ENCODE measurements at regions not wholly inside any gene's neighbourhood (a gene's known extent, or its start where the extent isn't known, plus 50 kb on each side); places are given as distances from the start of the nearest gene placed in this dataset.

DNA sequence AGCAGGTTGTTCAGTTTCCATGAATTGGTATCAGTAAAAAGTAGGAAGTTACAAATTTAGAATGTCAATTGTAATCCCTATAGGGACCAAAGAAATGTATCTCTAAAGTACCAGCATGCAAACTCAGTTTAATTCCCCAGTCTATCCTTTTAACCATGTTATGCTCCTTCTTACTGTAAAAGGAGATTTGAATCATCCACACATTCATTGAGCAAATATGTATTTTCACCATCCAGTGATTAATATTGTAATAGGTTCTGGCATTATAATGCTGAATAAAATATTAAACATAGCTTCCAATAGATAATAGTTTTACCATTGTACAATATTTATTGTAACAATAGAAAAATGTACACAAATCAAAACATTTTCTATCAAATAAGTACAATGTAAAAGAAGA lies 228.2 kb upstream of the SEMA3A start:
- Histone ChIP-seq H3K27me3 (no peaks in the 10 kb centered on the region), H3K27ac (no peak overlapping the region), H3K4me1 (ENCODE audit: low read depth) (no peaks in the 10 kb centered on the region), H3K9me3 (ENCODE audit: low read depth) (no peaks in the 10 kb centered on the region), H3K36me3 (no peaks in the 10 kb centered on the region), H3K4me3 (no peak overlapping the region)
- TF ChIP-seq, protein P1, sequence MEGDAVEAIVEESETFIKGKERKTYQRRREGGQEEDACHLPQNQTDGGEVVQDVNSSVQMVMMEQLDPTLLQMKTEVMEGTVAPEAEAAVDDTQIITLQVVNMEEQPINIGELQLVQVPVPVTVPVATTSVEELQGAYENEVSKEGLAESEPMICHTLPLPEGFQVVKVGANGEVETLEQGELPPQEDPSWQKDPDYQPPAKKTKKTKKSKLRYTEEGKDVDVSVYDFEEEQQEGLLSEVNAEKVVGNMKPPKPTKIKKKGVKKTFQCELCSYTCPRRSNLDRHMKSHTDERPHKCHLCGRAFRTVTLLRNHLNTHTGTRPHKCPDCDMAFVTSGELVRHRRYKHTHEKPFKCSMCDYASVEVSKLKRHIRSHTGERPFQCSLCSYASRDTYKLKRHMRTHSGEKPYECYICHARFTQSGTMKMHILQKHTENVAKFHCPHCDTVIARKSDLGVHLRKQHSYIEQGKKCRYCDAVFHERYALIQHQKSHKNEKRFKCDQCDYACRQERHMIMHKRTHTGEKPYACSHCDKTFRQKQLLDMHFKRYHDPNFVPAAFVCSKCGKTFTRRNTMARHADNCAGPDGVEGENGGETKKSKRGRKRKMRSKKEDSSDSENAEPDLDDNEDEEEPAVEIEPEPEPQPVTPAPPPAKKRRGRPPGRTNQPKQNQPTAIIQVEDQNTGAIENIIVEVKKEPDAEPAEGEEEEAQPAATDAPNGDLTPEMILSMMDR (IDR thresholded peaks at IDR 0.05; ENCODE audit: low read depth, low read length), result no peak
- DNase-seq (ENCODE audit: low read depth in 1 of 2, low spot score in 1 of 2), result no peak

DNA sequence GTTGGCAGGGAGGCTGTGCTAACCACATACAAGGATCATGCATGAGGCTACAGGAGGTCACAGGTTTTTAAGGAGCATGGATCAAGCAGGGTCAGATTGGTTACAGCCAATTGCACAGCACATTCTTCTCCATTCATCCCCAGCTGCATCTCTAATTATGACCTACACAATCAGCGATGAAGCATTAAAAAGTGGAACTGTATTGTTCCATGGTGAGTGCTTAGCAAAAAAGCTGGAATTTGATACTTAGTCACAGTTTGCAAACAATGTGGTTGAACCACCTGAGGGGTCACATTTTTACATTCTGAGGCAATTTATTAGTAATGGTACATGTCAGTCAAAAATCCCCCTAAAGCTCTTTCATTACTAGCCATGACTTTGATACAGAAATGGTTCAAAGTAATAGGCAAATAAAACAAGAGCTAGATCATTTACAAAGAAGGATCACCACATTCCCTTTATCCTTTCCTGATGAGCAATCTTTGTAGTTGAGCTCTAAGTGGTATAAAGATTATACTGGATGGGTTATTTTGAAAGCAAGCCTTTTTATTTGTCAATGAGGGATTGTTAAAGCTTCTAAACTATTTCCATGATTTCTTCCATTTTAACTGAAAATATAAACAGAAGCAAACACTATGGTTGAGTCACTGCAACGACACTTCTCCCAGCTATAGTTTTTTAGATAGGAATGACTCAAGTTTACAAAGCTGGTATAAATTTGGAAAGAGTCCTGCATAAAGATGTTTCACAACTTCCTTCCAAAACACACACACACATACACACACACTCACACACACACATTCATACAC lies 217.8 kb upstream of the SEMA3A start:
- TF ChIP-seq, protein P1 (IDR thresholded peaks at IDR 0.05; ENCODE audit: low read depth, low read length), result no peak
- no peaks in the 10 kb centered on the region for H3K36me3 ChIP-seq
- no peaks in the 10 kb centered on the region for H3K27me3 ChIP-seq
- no peaks in the 10 kb centered on the region for H3K4me1 ChIP-seq (ENCODE audit: low read depth)
- DNase-seq (ENCODE audit: low read depth in 1 of 2, low spot score in 1 of 2), result peak in 1 of 2 donors; percentile 90
- H3K27ac ChIP-seq, result no peak overlapping the region
- no peaks in the 10 kb centered on the region for H3K9me3 ChIP-seq (ENCODE audit: low read depth)
- H3K4me3 ChIP-seq, result no peak overlapping the region

- no peak overlapping the region for H3K27ac ChIP-seq
- TF ChIP-seq, protein P1 (IDR thresholded peaks at IDR 0.05; ENCODE audit: low read depth, low read length), result no peak
- H3K4me1 ChIP-seq (ENCODE audit: low read depth), result no peaks in the 10 kb centered on the region
- no peak overlapping the region for H3K4me3 ChIP-seq
- H3K27me3 ChIP-seq, result no peaks in the 10 kb centered on the region
- H3K36me3 ChIP-seq, result no peaks in the 10 kb centered on the region
- DNase-seq (ENCODE audit: low read depth in 1 of 2, low spot score in 1 of 2), result no peak
- H3K9me3 ChIP-seq (ENCODE audit: low read depth), result no peaks in the 10 kb centered on the region
Observed at GRCh38 chr7:84399661-84400060, 205.1 kb upstream of the SEMA3A start.

GRCh38 chr7:84394219-84394618 lies 199.6 kb upstream of the SEMA3A start:
- Histone ChIP-seq H3K36me3 (no peaks in the 10 kb centered on the region), H3K27me3 (no peaks in the 10 kb centered on the region), H3K4me3 (no peak overlapping the region), H3K27ac (no peak overlapping the region), H3K9me3 (ENCODE audit: low read depth) (no peaks in the 10 kb centered on the region), H3K4me1 (ENCODE audit: low read depth) (no peaks in the 10 kb centered on the region)
- no peak for DNase-seq (ENCODE audit: low read depth in 1 of 2, low spot score in 1 of 2)
- TF ChIP-seq, protein P1 (IDR thresholded peaks at IDR 0.05; ENCODE audit: low read depth, low read length), result no peak

GRCh38 chr7:84393786-84394185 lies 199.2 kb upstream of the SEMA3A start:
- TF ChIP-seq, protein P1 (IDR thresholded peaks at IDR 0.05; ENCODE audit: low read depth, low read length), result no peak
- H3K9me3 ChIP-seq (ENCODE audit: low read depth), result no peaks in the 10 kb centered on the region
- H3K27ac ChIP-seq, result no peak overlapping the region
- no peaks in the 10 kb centered on the region for H3K27me3 ChIP-seq
- peak in 1 of 2 donors; percentile 8 for DNase-seq (ENCODE audit: low read depth in 1 of 2, low spot score in 1 of 2)
- no peaks in the 10 kb centered on the region for H3K36me3 ChIP-seq
- H3K4me3 ChIP-seq, result no peak overlapping the region
- no peaks in the 10 kb centered on the region for H3K4me1 ChIP-seq (ENCODE audit: low read depth)
